ENCODE measurements at regions not wholly inside any gene's neighbourhood (a gene's known extent, or its start where the extent isn't known, plus 50 kb on each side); places are given as distances from the start of the nearest gene placed in this dataset.

- TF ChIP-seq ISL1 (CRISPR knock-in tag; IDR thresholded peaks at IDR 0.05) (no peak), ZNF70 (CRISPR knock-in tag; IDR thresholded peaks at IDR 0.05) (no peak), ARNTL (CRISPR knock-in tag; IDR thresholded peaks at IDR 0.05; ENCODE audit: borderline replicate concordance, low read depth) (no peak), ZFP30 (CRISPR knock-in tag; IDR thresholded peaks at IDR 0.05) (no peak), CSDC2 (CRISPR knock-in tag; IDR thresholded peaks at IDR 0.05) (no peak), TOX (CRISPR knock-in tag; IDR thresholded peaks at IDR 0.05; ENCODE audit: borderline replicate concordance) (no peak), PATZ1 (CRISPR knock-in tag; IDR thresholded peaks at IDR 0.05; ENCODE audit: borderline replicate concordance) (no peak), OSR1 (CRISPR knock-in tag; IDR thresholded peaks at IDR 0.05) (no peak), ZNF565 (CRISPR knock-in tag; conservative IDR thresholded peaks at IDR 0.05; ENCODE audit: low read depth) (no peak), ESRRG (CRISPR knock-in tag; IDR thresholded peaks at IDR 0.05) (no peak), BACH2 (CRISPR knock-in tag; IDR thresholded peaks at IDR 0.05; ENCODE audit: borderline replicate concordance) (no peak)
- TF ChIP-seq, protein P1, sequence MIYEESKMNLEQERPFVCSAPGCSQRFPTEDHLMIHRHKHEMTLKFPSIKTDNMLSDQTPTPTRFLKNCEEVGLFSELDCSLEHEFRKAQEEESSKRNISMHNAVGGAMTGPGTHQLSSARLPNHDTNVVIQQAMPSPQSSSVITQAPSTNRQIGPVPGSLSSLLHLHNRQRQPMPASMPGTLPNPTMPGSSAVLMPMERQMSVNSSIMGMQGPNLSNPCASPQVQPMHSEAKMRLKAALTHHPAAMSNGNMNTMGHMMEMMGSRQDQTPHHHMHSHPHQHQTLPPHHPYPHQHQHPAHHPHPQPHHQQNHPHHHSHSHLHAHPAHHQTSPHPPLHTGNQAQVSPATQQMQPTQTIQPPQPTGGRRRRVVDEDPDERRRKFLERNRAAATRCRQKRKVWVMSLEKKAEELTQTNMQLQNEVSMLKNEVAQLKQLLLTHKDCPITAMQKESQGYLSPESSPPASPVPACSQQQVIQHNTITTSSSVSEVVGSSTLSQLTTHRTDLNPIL (CRISPR knock-in tag; IDR thresholded peaks at IDR 0.05; ENCODE audit: low read depth), result no peak
Observed at GRCh38 chr11:115643549-115644270, 139.5 kb upstream of the CADM1 start.
